ENCODE measurements at regions not wholly inside any gene's neighbourhood (a gene's known extent, or its start where the extent isn't known, plus 50 kb on each side); places are given as distances from the start of the nearest gene placed in this dataset.
"Not testable (repeated sequence)": the region's sequence is repeated elsewhere in the genome, so short reads cannot be mapped to it uniquely, and the experiment has no call there.

DNA sequence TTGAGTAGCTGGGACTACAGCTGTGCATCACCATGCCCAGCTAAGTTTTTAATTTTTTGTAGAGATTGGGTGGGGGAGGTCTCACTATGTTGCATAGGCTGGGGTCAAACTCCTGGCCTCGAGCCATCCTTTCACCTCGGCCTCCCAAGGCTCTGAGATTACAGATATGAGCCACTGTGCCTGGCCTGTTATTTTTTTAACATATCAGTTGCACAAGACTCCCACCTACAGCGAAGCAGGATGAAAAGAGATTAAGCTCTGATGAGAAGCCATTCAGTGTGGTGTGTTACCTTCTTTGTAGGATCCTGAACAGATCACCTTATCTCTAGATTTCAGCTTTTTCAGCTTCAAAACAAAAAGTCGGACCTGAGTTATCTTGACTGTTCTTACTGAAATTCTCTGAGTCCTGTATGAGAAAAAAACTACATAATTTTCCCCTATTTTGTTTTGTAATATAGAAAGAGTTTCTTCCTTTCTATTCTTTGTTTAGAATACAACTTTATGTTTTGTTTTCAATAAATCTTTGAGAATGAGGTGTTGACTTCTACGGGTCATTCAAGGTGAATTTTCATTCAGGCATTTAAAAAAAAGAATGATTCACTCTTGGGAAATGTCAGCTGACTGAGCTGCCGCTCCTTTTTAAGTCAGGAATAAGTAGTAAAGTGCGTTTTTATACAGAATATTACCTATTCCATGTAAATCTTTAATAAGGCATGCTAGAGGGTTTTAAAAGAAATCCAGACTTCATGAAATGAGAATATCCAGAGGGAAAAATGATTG lies 134.6 kb downstream of the ARSF start:
- Histone ChIP-seq H3K4me1 (ENCODE audit: control insufficient read depth, insufficient read depth, low read length) (no peaks in the 10 kb centered on the region), H3K9me3 (ENCODE audit: control insufficient read depth, insufficient read depth, low read depth, low read length) (no peaks in the 10 kb centered on the region), H3K36me3 (ENCODE audit: control insufficient read depth in 2 of 2, insufficient read depth in 1 of 2, low read length in 2 of 2) (no peaks in the 10 kb centered on the region), H3K27ac (ENCODE audit: extremely low read depth, low read depth, low read length) (no peak overlapping the region), H3K4me3 (ENCODE audit: low read depth, low read length) (no peak overlapping the region)
- TF ChIP-seq ZNF624 (tag by site-specific recombination; IDR thresholded peaks at IDR 0.05) (no peak), TCF7L2 (IDR thresholded peaks at IDR 0.05; ENCODE audit: borderline replicate concordance, low read depth, low read length) (peak; percentile 31; the same call in 1 of the 2 replicates)
- ChIA-PET CTCF (no interaction called here), POLR2A (no interaction called here)

GRCh38 chrX:3172156-3172555 lies 130.9 kb downstream of the ARSF start:
- H3K9me3 ChIP-seq (ENCODE audit: control insufficient read depth, insufficient read depth, low read depth, low read length); H3K4me1 ChIP-seq (ENCODE audit: control insufficient read depth, insufficient read depth, low read length); POLR2A ChIA-PET; CTCF ChIA-PET; H3K36me3 ChIP-seq (ENCODE audit: control insufficient read depth in 2 of 2, insufficient read depth in 1 of 2, low read length in 2 of 2); H3K4me3 ChIP-seq (ENCODE audit: low read depth, low read length); H3K27ac ChIP-seq (ENCODE audit: extremely low read depth, low read depth, low read length): not testable (repeated sequence)

DNA sequence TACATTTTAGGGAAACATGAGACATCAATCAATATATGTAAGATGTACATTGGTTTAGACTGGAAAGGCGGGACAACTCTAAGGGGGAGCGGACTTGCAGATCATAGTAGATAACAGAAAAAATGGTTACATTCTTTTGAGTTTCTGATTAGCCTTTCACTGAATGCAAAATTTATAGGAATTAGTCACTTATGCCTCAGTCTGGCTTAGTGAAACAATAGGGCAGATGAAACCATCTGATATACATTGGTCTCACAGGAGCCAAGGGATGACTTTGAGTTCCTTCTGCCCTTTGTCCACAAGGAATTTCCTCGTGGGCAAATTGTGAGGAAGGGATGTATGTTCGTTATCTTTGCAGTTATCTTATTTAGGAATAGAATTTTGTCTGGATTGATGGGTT lies 128.2 kb downstream of the ARSF start:
- TF ChIP-seq, protein P1, sequence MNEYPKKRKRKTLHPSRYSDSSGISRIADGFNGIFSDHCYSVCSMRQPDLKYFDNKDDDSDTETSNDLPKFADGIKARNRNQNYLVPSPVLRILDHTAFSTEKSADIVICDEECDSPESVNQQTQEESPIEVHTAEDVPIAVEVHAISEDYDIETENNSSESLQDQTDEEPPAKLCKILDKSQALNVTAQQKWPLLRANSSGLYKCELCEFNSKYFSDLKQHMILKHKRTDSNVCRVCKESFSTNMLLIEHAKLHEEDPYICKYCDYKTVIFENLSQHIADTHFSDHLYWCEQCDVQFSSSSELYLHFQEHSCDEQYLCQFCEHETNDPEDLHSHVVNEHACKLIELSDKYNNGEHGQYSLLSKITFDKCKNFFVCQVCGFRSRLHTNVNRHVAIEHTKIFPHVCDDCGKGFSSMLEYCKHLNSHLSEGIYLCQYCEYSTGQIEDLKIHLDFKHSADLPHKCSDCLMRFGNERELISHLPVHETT (tag by site-specific recombination; IDR thresholded peaks at IDR 0.05), result no peak
- TF ChIP-seq ZNF664 (tag by site-specific recombination; IDR thresholded peaks at IDR 0.05), result no peak
- TF ChIP-seq ZNF155 (tag by site-specific recombination; IDR thresholded peaks at IDR 0.05), result no peak
- TF ChIP-seq YY2 (tag by site-specific recombination; IDR thresholded peaks at IDR 0.05), result no peak
- TF ChIP-seq ZNF239 (tag by site-specific recombination; IDR thresholded peaks at IDR 0.05), result no peak
- no peak for TF ChIP-seq ZNF701 (tag by site-specific recombination; IDR thresholded peaks at IDR 0.05)
- no peak for TF ChIP-seq ZNF530 (tag by site-specific recombination; IDR thresholded peaks at IDR 0.05; ENCODE audit: low read depth)
- no peak for TF ChIP-seq ZNF830 (tag by site-specific recombination; IDR thresholded peaks at IDR 0.05; ENCODE audit: low read depth)
- TF ChIP-seq ZNF777 (tag by site-specific recombination; IDR thresholded peaks at IDR 0.05; ENCODE audit: borderline replicate concordance), result no peak
- TF ChIP-seq ZNF19 (tag by site-specific recombination; IDR thresholded peaks at IDR 0.05; ENCODE audit: low read depth), result no peak
- no peak for TF ChIP-seq ZNF677 (tag by site-specific recombination; IDR thresholded peaks at IDR 0.05)
- TF ChIP-seq ZNF366 (tag by site-specific recombination; conservative IDR thresholded peaks at IDR 0.05), result no peak
- TF ChIP-seq ZNF302 (tag by site-specific recombination; IDR thresholded peaks at IDR 0.05; ENCODE audit: low read depth), result no peak
- TF ChIP-seq BCL11B (tag by site-specific recombination; IDR thresholded peaks at IDR 0.05; ENCODE audit: low read depth), result no peak
- TF ChIP-seq ZNF146 (tag by site-specific recombination; IDR thresholded peaks at IDR 0.05), result no peak
- TF ChIP-seq, protein P2, sequence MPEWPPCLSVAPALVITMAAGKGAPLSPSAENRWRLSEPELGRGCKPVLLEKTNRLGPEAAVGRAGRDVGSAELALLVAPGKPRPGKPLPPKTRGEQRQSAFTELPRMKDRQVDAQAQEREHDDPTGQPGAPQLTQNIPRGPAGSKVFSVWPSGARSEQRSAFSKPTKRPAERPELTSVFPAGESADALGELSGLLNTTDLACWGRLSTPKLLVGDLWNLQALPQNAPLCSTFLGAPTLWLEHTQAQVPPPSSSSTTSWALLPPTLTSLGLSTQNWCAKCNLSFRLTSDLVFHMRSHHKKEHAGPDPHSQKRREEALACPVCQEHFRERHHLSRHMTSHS (tag by site-specific recombination; IDR thresholded peaks at IDR 0.05), result no peak
- CTCF ChIA-PET, result no interaction called here
- Histone ChIP-seq H3K36me3 (ENCODE audit: control insufficient read depth in 2 of 2, insufficient read depth in 1 of 2, low read length in 2 of 2) (no peaks in the 10 kb centered on the region), H3K9me3 (ENCODE audit: control insufficient read depth, insufficient read depth, low read depth, low read length) (no peaks in the 10 kb centered on the region), H3K4me3 (ENCODE audit: low read depth, low read length) (no peak overlapping the region), H3K4me1 (ENCODE audit: control insufficient read depth, insufficient read depth, low read length) (no peaks in the 10 kb centered on the region), H3K27ac (ENCODE audit: extremely low read depth, low read depth, low read length) (no peak overlapping the region)
- POLR2A ChIA-PET, result no interaction called here

Measured in HEK293 (cell line).